ENCODE measurements at regions not wholly inside any gene's neighbourhood (a gene's known extent, or its start where the extent isn't known, plus 50 kb on each side); places are given as distances from the start of the nearest gene placed in this dataset.

GRCh38 chr12:24116548-24116947 lies 167.1 kb upstream of the SOX5 start:
- ATAC-seq (ENCODE audit: low read depth) (no peak), DNase-seq (no peak)
- no peak overlapping the region for H3K27ac Mint-ChIP-seq
- no CpG with 5 or more reads among the region's 1 CpG for WGBS (ENCODE audit: insufficient coverage)
- ChIA-PET POLR2A (no interaction called here), CTCF (no interaction called here)
- Histone ChIP-seq H3K9me3 (ENCODE audit: control extremely low read depth in 1 of 3, control insufficient read depth in 2 of 3, insufficient read depth in 1 of 3, low read length in 2 of 3) (no peaks in the 10 kb centered on the region), H3K27ac (ENCODE audit: low read length in 2 of 2) (no peak overlapping the region), H3K4me1 (ENCODE audit: control insufficient read depth in 2 of 2, insufficient read depth in 2 of 2, low read length in 2 of 2) (no peaks in the 10 kb centered on the region), H3K9ac (ENCODE audit: low read length) (no peak overlapping the region), H3K79me2 (ENCODE audit: control insufficient read depth, insufficient read depth, low read length) (no peaks in the 10 kb centered on the region), H4K20me1 (ENCODE audit: control insufficient read depth, insufficient read depth, low read length, poor library complexity, severe bottlenecking) (no peaks in the 10 kb centered on the region), H3K4me3 (ENCODE audit: control extremely low read depth in 1 of 5, extremely low read depth in 1 of 5, insufficient read depth in 1 of 5, low read depth in 2 of 5, low read length in 4 of 5) (no peak overlapping the region), H3K4me2 (replicated peaks; ENCODE audit: low read depth, low read length, poor library complexity, severe bottlenecking) (no peak overlapping the region), H3K27me3 (replicated peaks in 1 of 4; ENCODE audit: control extremely low read depth in 1 of 4, control insufficient read depth in 3 of 4, insufficient read depth in 4 of 4, low read length in 3 of 4) (no peaks in the 10 kb centered on the region), H2AFZ (ENCODE audit: insufficient read depth, low read depth, low read length, poor library complexity, severe bottlenecking) (no peak overlapping the region), H3K36me3 (replicated peaks in 1 of 2; ENCODE audit: control extremely low read depth in 1 of 2, control insufficient read depth in 1 of 2, extremely low read depth in 1 of 2, insufficient read depth in 2 of 2, low read length in 1 of 2) (no peaks in the 10 kb centered on the region)
- no peaks in the 10 kb centered on the region for H3K9me3 Mint-ChIP-seq (ENCODE audit: insufficient read depth)
- no peaks in the 10 kb centered on the region for H3K27me3 Mint-ChIP-seq
- intact Hi-C loops (cut with micrococcal nuclease): no loop called here
- TF ChIP-seq EZH2 (IDR thresholded peaks at IDR 0.05; ENCODE audit: borderline replicate concordance, insufficient read depth, low read depth, low read length, poor library complexity, severe bottlenecking) (no peak), CTCF (IDR thresholded peaks at IDR 0.05) (no peak)
- no peak overlapping the region for H3K4me3 Mint-ChIP-seq
- H3K4me1 Mint-ChIP-seq: no peaks in the 10 kb centered on the region

GRCh38 chr12:24113701-24114100 lies 164.2 kb upstream of the SOX5 start:
- peaks cover 5% of the 10 kb centered on the region for H3K4me1 Mint-ChIP-seq
- Histone ChIP-seq H3K36me3 (replicated peaks in 1 of 2; ENCODE audit: control extremely low read depth in 1 of 2, control insufficient read depth in 1 of 2, extremely low read depth in 1 of 2, insufficient read depth in 2 of 2, low read length in 1 of 2) (no peaks in the 10 kb centered on the region), H3K4me3 (ENCODE audit: control extremely low read depth in 1 of 5, extremely low read depth in 1 of 5, insufficient read depth in 1 of 5, low read depth in 2 of 5, low read length in 4 of 5) (no peak overlapping the region), H3K9ac (ENCODE audit: low read length) (no peak overlapping the region), H2AFZ (ENCODE audit: insufficient read depth, low read depth, low read length, poor library complexity, severe bottlenecking) (no peak overlapping the region), H3K27me3 (replicated peaks in 1 of 4; ENCODE audit: control extremely low read depth in 1 of 4, control insufficient read depth in 3 of 4, insufficient read depth in 4 of 4, low read length in 3 of 4) (no peaks in the 10 kb centered on the region), H3K4me1 (ENCODE audit: control insufficient read depth in 2 of 2, insufficient read depth in 2 of 2, low read length in 2 of 2) (no peaks in the 10 kb centered on the region), H3K9me3 (ENCODE audit: control extremely low read depth in 1 of 3, control insufficient read depth in 2 of 3, insufficient read depth in 1 of 3, low read length in 2 of 3) (no peaks in the 10 kb centered on the region), H3K79me2 (ENCODE audit: control insufficient read depth, insufficient read depth, low read length) (no peaks in the 10 kb centered on the region), H4K20me1 (ENCODE audit: control insufficient read depth, insufficient read depth, low read length, poor library complexity, severe bottlenecking) (no peaks in the 10 kb centered on the region), H3K27ac (ENCODE audit: low read length in 2 of 2) (no peak overlapping the region), H3K4me2 (replicated peaks; ENCODE audit: low read depth, low read length, poor library complexity, severe bottlenecking) (no peak overlapping the region)
- 93% methylated on average over 2 of the region's 2 CpGs for WGBS (ENCODE audit: insufficient coverage)
- H3K4me3 Mint-ChIP-seq: no peak overlapping the region
- no peaks in the 10 kb centered on the region for H3K27me3 Mint-ChIP-seq
- no peaks in the 10 kb centered on the region for H3K9me3 Mint-ChIP-seq (ENCODE audit: insufficient read depth)
- no peak overlapping the region for H3K27ac Mint-ChIP-seq
- POLR2A ChIA-PET: no interaction called here
- ATAC-seq (ENCODE audit: low read depth): no peak
- DNase-seq: no peak
- intact Hi-C loops (cut with micrococcal nuclease): no loop called here
- CTCF ChIA-PET: no interaction called here
- TF ChIP-seq EZH2 (IDR thresholded peaks at IDR 0.05; ENCODE audit: borderline replicate concordance, insufficient read depth, low read depth, low read length, poor library complexity, severe bottlenecking) (no peak), CTCF (IDR thresholded peaks at IDR 0.05) (no peak)
